GM12892 (cell line): ENCODE measurements at regions not wholly inside any gene's neighbourhood (a gene's known extent, or its start where the extent isn't known, plus 50 kb on each side); places are given as distances from the start of the nearest gene placed in this dataset.

Source experiments
- POLR2A ChIP-seq: IDR thresholded peaks from 2 replicates; pipeline ENCODE4 v1.6.1; 2011; ENCODE audit warnings: low read depth, low read length, control low read depth
- POLR2AphosphoS5 ChIP-seq: IDR thresholded peaks from 2 replicates; pipeline ENCODE4 v1.6.1; 2011; ENCODE audit warnings: low read depth, low read length, control low read depth

DNA sequence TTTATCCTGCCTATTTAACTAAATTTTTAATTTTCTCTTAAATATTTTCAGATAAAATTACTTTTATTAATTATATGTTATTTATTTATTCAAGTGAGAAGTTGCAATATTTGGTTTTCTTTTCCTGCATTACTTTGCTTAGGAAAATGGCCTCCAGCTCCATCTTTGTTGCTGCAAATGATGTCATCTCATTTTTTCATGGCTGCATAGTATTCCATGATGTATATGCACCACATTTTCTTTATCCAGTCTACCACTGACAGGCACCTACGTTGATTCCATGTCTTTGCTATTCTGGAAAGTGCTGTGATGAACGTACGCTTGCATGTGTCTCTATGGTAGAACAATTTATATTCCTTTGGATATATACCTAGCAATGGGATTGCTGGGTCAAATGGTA, 186.9 kb upstream of the LYPLAL1 start:
- TF ChIP-seq POLR2A (no peak), POLR2AphosphoS5 (no peak)
